ENCODE measurements at regions not wholly inside any gene's neighbourhood (a gene's known extent, or its start where the extent isn't known, plus 50 kb on each side); places are given as distances from the start of the nearest gene placed in this dataset.

- TF ChIP-seq CTCF (IDR thresholded peaks at IDR 0.05) (no peak), POLR2AphosphoS5 (IDR thresholded peaks at IDR 0.05) (no peak)
These were observed 465.8 kb upstream of the MEIS1 start for GRCh38 chr2:65969161-65969560.
